HL-60 (cell line): ENCODE measurements at regions not wholly inside any gene's neighbourhood (a gene's known extent, or its start where the extent isn't known, plus 50 kb on each side); places are given as distances from the start of the nearest gene placed in this dataset.

Experiments used
- CTCF ChIP-seq: IDR thresholded peaks from one replicate; pipeline ENCODE4 v1.5.1; 2011; ENCODE audit warnings: low read length, control low read depth, inconsistent platforms; ENCODE audit not compliant: insufficient read depth
- POLR2AphosphoS5 ChIP-seq: IDR thresholded peaks from 2 replicates; pipeline ENCODE4 v1.6.1; 2012; ENCODE audit warnings: low read depth

GRCh38 chr1:25041916-25042315, 111.8 kb upstream of the RUNX3 start:
- TF ChIP-seq CTCF: no peak
- no peak for TF ChIP-seq POLR2AphosphoS5
